Activated CD8-positive, alpha-beta memory T cell treated with anti-CD3 and anti-CD28 coated beads, Interleukin-2, amount 50 U/mL, for 24 hours (primary cell): ENCODE measurements at regions not wholly inside any gene's neighbourhood (a gene's known extent, or its start where the extent isn't known, plus 50 kb on each side); places are given as distances from the start of the nearest gene placed in this dataset.

ENCODE experiments used
- DNase-seq: peaks from one replicate; pipeline ENCODE4 v3.0.0-alpha.2; 2020; ENCODE audit errors: extremely low read depth

GRCh38 chr12:111040690-111041089 lies 120.3 kb upstream of the MYL2 start:
- DNase-seq: no peak

GRCh38 chr12:111038941-111039340 lies 118.6 kb upstream of the MYL2 start:
- no peak for DNase-seq

- DNase-seq: no peak
Measured at GRCh38 chr12:111038077-111038476, 117.7 kb upstream of the MYL2 start.

GRCh38 chr12:111037047-111037446 lies 116.7 kb upstream of the MYL2 start:
- no peak for DNase-seq

- DNase-seq: no peak
Measured at GRCh38 chr12:111035578-111036301, 115.4 kb upstream of the MYL2 start.

- DNase-seq: no peak
Measured at GRCh38 chr12:111034886-111035577, 114.7 kb upstream of the MYL2 start.

GRCh38 chr12:111034083-111034885 lies 113.9 kb upstream of the MYL2 start, which contains the start of gene CUX2:
Gene CUX2 (plus strand): TSS chr12:111034165.
- DNase-seq: no peak

- no peak for DNase-seq
Measured at GRCh38 chr12:111033281-111034082, 113.1 kb upstream of the MYL2 start.

GRCh38 chr12:111032591-111032919 lies 112.2 kb upstream of the MYL2 start:
- no peak for DNase-seq

GRCh38 chr12:111031916-111032590 lies 111.7 kb upstream of the MYL2 start:
- no peak for DNase-seq

- no peak for DNase-seq
Measured at GRCh38 chr12:111030800-111031199, 110.4 kb upstream of the MYL2 start.

- no peak for DNase-seq
Measured at GRCh38 chr12:111029732-111030131, 109.4 kb upstream of the MYL2 start.

- no peak for DNase-seq
Measured at GRCh38 chr12:111029305-111029704, 108.9 kb upstream of the MYL2 start.

GRCh38 chr12:111028830-111029229 lies 108.5 kb upstream of the MYL2 start:
- no peak for DNase-seq

- DNase-seq: no peak
Measured at GRCh38 chr12:111027431-111027830, 107.1 kb upstream of the MYL2 start.

GRCh38 chr12:111025792-111026430 lies 105.5 kb upstream of the MYL2 start:
- no peak for DNase-seq

GRCh38 chr12:111025301-111025700 lies 104.9 kb upstream of the MYL2 start:
- no peak for DNase-seq

GRCh38 chr12:111024205-111024801 lies 103.9 kb upstream of the MYL2 start:
- DNase-seq: no peak

GRCh38 chr12:111022386-111022785 lies 102.0 kb upstream of the MYL2 start:
- no peak for DNase-seq

GRCh38 chr12:111014547-111014946 lies 94.2 kb upstream of the MYL2 start:
- no peak for DNase-seq
